A549 (cell line): ENCODE measurements at regions not wholly inside any gene's neighbourhood (a gene's known extent, or its start where the extent isn't known, plus 50 kb on each side); places are given as distances from the start of the nearest gene placed in this dataset.
A peak's percentile ranks its signal among the peaks of the same experiment; 100 is the strongest.

ENCODE experiments used
- CEBPB ChIP-seq, 2 experiments: fragments of >200 bp in 1 of 2; sonication (Bioruptor Twin) in 1 of 2; formaldehyde crosslinking in 1 of 2; IDR thresholded peaks; 2 replicates each; pipeline ENCODE4 v1.6.1; 2012 to 2016
- CHD4 ChIP-seq: fragments of 200-600 bp; sonication (generic); IDR thresholded peaks from 2 replicates; pipeline ENCODE4 v1.6.1; 2016; ENCODE audit warnings: antibody characterized with exemption, mild to moderate bottlenecking, borderline replicate concordance
- CTCF ChIP-seq: fragments of >200 bp; sonication (Bioruptor Twin); formaldehyde crosslinking; IDR thresholded peaks from 3 replicates; pipeline ENCODE4 v1.5.1; 2016
- HDAC2 ChIP-seq: fragments of 200-600 bp; sonication (generic); IDR thresholded peaks from 2 replicates; pipeline ENCODE4 v1.6.1; 2016
- HEYL ChIP-seq: fragments of 250-450 bp; sonication (Bioruptor Pico); IDR thresholded peaks from 2 replicates; pipeline ENCODE4 v1.8.0; 2021; ENCODE audit warnings: mild to moderate bottlenecking, moderate library complexity
- HOXA7 ChIP-seq: fragments of 250-450 bp; sonication (Bioruptor Pico); IDR thresholded peaks from 2 replicates; pipeline ENCODE4 v1.5.0; 2020; ENCODE audit warnings: mild to moderate bottlenecking, moderate library complexity
- KDM5A ChIP-seq: fragments of 200-600 bp; sonication (generic); IDR thresholded peaks from 2 replicates; pipeline ENCODE4 v1.6.1; 2016; ENCODE audit warnings: antibody characterized with exemption, mild to moderate bottlenecking
- POLR2A ChIP-seq: IDR thresholded peaks from 2 replicates; pipeline ENCODE4 v1.6.1; 2012; ENCODE audit warnings: mild to moderate bottlenecking, low read length
- USF2 ChIP-seq: fragments of 450-650 bp; IDR thresholded peaks from 2 replicates; pipeline ENCODE4 v1.6.1; 2014; ENCODE audit warnings: antibody characterized with exemption
- ZFP36 ChIP-seq: fragments of 450-650 bp; IDR thresholded peaks from 2 replicates; pipeline ENCODE4 v1.6.1; 2014; ENCODE audit warnings: borderline replicate concordance; ENCODE audit not compliant: partially characterized antibody
- TF ChIP-seq, protein P1 (sequence below): fragments of >200 bp; sonication (Bioruptor Twin); formaldehyde crosslinking; IDR thresholded peaks from 3 replicates; pipeline ENCODE4 v1.6.1; 2016

DNA sequence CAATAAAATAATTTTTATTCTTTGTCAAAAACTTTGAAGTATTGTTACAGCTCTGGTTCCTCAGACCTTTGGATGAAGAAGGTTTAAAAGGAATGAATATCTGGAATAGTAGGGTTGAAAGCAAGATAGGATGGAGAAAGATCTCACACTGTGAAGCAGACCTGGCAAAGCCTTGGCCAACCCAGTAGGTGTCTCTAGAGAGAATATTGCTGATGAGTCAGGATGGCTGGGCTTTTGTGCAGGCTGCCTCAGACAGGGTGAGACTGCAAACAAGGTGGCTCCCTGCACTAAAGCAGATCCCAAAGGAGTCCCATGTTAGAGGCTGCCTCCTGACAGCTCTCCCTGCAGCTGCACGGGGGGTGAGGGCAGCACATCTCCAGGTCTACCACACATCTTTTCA is 226.0 kb upstream of the ITGA4 start:
- TF ChIP-seq, protein P1, sequence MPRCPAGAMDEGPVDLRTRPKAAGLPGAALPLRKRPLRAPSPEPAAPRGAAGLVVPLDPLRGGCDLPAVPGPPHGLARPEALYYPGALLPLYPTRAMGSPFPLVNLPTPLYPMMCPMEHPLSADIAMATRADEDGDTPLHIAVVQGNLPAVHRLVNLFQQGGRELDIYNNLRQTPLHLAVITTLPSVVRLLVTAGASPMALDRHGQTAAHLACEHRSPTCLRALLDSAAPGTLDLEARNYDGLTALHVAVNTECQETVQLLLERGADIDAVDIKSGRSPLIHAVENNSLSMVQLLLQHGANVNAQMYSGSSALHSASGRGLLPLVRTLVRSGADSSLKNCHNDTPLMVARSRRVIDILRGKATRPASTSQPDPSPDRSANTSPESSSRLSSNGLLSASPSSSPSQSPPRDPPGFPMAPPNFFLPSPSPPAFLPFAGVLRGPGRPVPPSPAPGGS: no peak
- TF ChIP-seq HDAC2 (no peak), USF2 (no peak), HOXA7 (CRISPR knock-in tag) (no peak), CTCF (no peak), ZFP36 (no peak), POLR2A (0 out of 2 replicates have a peak, but pooled peaks have one; percentile 7), CEBPB (IDR thresholded peaks at IDR 0.05) (no peak), HEYL (no peak), KDM5A (no peak), CHD4 (no peak)
